HFFc6 (cell line): ENCODE measurements at regions not wholly inside any gene's neighbourhood (a gene's known extent, or its start where the extent isn't known, plus 50 kb on each side); places are given as distances from the start of the nearest gene placed in this dataset.

Experiments used
- DNase-seq: peaks from one replicate; pipeline ENCODE4 v3.0.0-alpha.2; 2018
- H3K27ac Mint-ChIP-seq: 2 replicates; pipeline ENCODE4 v1.8.0; 2020; ENCODE audit warnings: mild to moderate bottlenecking, mixed read lengths
- H3K27me3 Mint-ChIP-seq: 2 replicates; pipeline ENCODE4 v1.8.0; 2021; ENCODE audit warnings: mild to moderate bottlenecking, moderate library complexity, mixed read lengths; ENCODE audit not compliant: insufficient read depth
- H3K36me3 Mint-ChIP-seq: 2 replicates; pipeline ENCODE4 v1.8.0; 2021; ENCODE audit warnings: low read depth, mixed read lengths
- H3K4me1 Mint-ChIP-seq: 2 replicates; pipeline ENCODE4 v1.8.0; 2020; ENCODE audit warnings: low read depth, mixed read lengths
- H3K4me3 Mint-ChIP-seq: 2 replicates; pipeline ENCODE4 v1.8.0; 2020; ENCODE audit warnings: mild to moderate bottlenecking, moderate library complexity, mixed read lengths
- H3K9me3 Mint-ChIP-seq: 2 replicates; pipeline ENCODE4 v1.8.0; 2020; ENCODE audit warnings: mild to moderate bottlenecking, mixed read lengths
- TF ChIP-seq, protein P1 (sequence below): fragments of 200-600 bp; sonication (generic); IDR thresholded peaks from 2 replicates; pipeline ENCODE4 v1.5.0; 2021; ENCODE audit warnings: antibody characterized with exemption, mild to moderate bottlenecking

- Mint-ChIP-seq H3K4me3 (no peak overlapping the region), H3K36me3 (peaks cover 12% of the 10 kb centered on the region), H3K27ac (no peak overlapping the region), H3K4me1 (peaks cover 80% of the 10 kb centered on the region), H3K27me3 (no peaks in the 10 kb centered on the region; the same call in none of the 2 replicates), H3K9me3 (peaks cover 5% of the 10 kb centered on the region; the same call in 1 of the 2 replicates)
- no peak for DNase-seq
- TF ChIP-seq, protein P1, sequence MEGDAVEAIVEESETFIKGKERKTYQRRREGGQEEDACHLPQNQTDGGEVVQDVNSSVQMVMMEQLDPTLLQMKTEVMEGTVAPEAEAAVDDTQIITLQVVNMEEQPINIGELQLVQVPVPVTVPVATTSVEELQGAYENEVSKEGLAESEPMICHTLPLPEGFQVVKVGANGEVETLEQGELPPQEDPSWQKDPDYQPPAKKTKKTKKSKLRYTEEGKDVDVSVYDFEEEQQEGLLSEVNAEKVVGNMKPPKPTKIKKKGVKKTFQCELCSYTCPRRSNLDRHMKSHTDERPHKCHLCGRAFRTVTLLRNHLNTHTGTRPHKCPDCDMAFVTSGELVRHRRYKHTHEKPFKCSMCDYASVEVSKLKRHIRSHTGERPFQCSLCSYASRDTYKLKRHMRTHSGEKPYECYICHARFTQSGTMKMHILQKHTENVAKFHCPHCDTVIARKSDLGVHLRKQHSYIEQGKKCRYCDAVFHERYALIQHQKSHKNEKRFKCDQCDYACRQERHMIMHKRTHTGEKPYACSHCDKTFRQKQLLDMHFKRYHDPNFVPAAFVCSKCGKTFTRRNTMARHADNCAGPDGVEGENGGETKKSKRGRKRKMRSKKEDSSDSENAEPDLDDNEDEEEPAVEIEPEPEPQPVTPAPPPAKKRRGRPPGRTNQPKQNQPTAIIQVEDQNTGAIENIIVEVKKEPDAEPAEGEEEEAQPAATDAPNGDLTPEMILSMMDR: no peak
Observed at GRCh38 chr1:94607398-94607797, 65.8 kb upstream of the F3 start.

- Mint-ChIP-seq H3K4me3 (no peak overlapping the region; the same call in 1 of the 2 replicates), H3K27ac (peak overlapping the region; percentile 83), H3K9me3 (peaks cover 5% of the 10 kb centered on the region; the same call in 1 of the 2 replicates), H3K27me3 (no peaks in the 10 kb centered on the region; the same call in none of the 2 replicates), H3K4me1 (peaks cover 85% of the 10 kb centered on the region), H3K36me3 (peaks cover 11% of the 10 kb centered on the region)
- TF ChIP-seq, protein P1: no peak
- no peak for DNase-seq
Observed at GRCh38 chr1:94606471-94606870, 64.9 kb upstream of the F3 start.

GRCh38 chr1:94603663-94604062 is 62.1 kb upstream of the F3 start:
- no peak overlapping the region for H3K27ac Mint-ChIP-seq

DNA sequence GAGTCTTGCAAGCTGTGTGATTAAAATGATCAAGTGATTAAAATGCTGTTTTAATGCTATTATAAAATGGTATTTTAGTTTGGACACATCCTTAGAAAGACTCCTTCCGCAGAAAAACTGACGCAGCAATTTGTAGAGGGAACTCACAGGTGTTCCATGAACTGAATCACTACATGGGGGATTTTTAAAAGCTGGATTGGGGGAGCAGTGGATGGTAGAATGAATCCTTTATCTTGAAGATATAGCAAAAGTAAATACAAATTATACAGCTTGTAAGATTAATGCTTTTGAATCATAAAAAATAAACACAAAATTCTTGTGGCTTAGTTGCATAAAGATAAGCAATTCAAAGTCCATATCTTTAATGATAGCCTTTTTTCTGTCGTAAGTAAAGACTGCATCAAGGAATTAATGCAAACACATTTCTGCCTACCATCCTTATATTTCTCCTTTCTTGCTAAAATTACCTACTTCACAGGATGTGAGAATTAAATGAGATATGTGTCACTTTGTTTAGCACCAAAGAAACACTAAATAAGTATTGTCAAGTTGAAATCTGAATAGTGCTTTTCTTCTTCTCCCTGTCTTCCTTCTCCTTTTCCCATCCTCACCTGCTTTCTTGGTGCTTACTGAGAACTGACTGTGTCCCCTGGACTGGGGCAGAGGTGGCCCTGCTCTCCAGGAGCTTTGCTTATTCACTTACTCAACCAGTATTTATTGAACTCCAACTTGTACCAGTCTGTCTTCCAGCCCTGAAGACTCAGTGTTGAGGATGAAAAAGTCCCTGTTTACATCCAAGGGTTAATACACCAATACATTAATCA is 61.5 kb upstream of the F3 start:
- Mint-ChIP-seq H3K36me3 (peaks cover 8% of the 10 kb centered on the region), H3K27ac (no peak overlapping the region), H3K9me3 (peaks cover 5% of the 10 kb centered on the region; the same call in 1 of the 2 replicates), H3K27me3 (peaks cover 2% of the 10 kb centered on the region), H3K4me3 (no peak overlapping the region; the same call in 1 of the 2 replicates), H3K4me1 (peaks cover 82% of the 10 kb centered on the region)
- DNase-seq: no peak
- TF ChIP-seq, protein P1: no peak

More at GRCh38 chr1:94603663-94604062, 62.1 kb upstream of the F3 start:
- H3K27me3 Mint-ChIP-seq: peaks cover 2% of the 10 kb centered on the region
- peaks cover 88% of the 10 kb centered on the region for H3K4me1 Mint-ChIP-seq
- no peak for DNase-seq
- no peak overlapping the region for H3K4me3 Mint-ChIP-seq
- TF ChIP-seq, protein P1: no peak
- peaks cover 5% of the 10 kb centered on the region; the same call in 1 of the 2 replicates for H3K9me3 Mint-ChIP-seq
- peaks cover 11% of the 10 kb centered on the region for H3K36me3 Mint-ChIP-seq

DNA sequence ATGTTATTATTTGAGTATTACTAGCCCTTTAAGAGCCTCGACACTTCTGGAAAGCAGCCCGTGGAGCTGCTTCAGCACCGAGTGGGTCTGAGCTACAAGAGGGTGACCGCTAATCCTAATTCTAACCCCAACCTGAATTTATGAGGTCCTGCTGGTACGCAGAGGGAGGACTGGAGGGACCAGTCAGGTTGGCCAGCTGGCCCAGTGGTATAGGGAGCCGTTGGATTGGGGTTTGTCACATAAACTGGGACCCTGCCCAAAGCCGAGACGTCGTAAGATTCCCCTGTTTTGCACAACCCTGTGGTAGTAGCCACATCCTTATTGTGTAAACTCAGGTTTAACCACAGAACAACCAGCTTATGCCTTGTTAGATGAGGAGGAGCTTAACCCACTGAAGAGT is 60.8 kb upstream of the F3 start:
- Mint-ChIP-seq H3K9me3 (peaks cover 5% of the 10 kb centered on the region; the same call in 1 of the 2 replicates), H3K4me3 (peak overlapping the region; percentile 14; the same call in 1 of the 2 replicates), H3K27ac (peak overlapping the region; percentile 47; the same call in 1 of the 2 replicates), H3K4me1 (peaks cover 82% of the 10 kb centered on the region), H3K27me3 (peaks cover 2% of the 10 kb centered on the region), H3K36me3 (peaks cover 5% of the 10 kb centered on the region)
- DNase-seq: peak; percentile 24
- TF ChIP-seq, protein P1: no peak
